ENCODE measurements at regions not wholly inside any gene's neighbourhood (a gene's known extent, or its start where the extent isn't known, plus 50 kb on each side); places are given as distances from the start of the nearest gene placed in this dataset.
"Not testable (repeated sequence)": the region's sequence is repeated elsewhere in the genome, so short reads cannot be mapped to it uniquely, and the experiment has no call there.

DNA sequence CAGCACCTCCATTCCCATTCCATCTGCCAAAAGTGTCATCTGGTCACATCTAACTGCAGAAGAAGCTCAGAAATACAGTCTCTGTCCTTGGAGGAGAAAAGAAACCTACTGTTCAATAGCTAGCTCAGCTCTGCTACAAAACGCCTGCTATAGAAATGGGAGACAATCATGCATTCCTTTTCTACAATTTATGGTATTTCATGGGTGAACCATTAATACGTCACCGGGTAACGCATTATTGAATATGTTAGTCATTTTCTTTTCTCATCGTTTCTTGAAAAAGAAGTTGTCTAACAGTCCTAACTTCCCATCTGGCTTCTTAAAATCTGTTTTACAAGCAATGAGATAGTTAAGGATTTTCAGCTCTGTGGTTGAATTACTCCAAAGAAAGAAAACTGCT, 496.7 kb upstream of the RBFOX1 start:
- no peak for DNase-seq

DNA sequence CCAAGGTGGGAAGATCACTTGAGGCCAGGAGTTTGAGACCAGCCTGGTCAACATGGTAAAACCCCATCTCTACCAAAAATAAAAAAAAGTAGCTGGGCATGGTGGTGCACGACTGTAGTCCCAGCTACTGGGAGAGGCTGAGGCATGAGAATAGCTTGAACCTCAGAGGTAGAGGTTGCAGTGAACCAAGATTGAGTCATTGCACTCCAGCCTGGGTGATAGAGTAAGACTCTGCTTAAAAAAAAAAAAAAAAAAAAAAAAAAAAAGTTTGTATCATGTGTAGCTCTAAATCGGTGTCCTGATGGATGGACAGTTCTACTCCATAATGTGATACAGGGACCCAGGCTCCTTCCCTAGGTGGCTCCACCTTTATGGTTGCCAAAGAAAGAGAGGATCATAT, 497.1 kb upstream of the RBFOX1 start:
- no peak for DNase-seq

DNA sequence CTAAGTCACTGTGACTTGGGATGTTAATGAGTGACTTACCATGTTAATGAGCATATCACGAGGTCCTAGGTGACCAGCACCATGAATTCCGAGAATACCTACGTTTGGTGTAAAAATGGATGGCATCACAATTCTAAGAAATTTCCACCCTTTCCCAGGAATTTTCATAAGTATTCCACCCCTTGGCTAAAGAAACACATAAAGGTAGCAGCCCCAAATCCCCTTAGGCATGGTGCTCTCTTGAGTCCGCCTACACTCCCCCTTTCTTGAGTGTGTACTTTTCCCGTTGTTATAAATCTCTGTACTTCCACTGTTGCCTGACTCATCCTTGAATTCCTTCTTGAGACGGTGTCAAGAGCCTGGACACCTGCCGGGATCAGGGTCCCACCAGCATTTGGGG, 504.0 kb upstream of the RBFOX1 start:
- DNase-seq = no peak

DNA sequence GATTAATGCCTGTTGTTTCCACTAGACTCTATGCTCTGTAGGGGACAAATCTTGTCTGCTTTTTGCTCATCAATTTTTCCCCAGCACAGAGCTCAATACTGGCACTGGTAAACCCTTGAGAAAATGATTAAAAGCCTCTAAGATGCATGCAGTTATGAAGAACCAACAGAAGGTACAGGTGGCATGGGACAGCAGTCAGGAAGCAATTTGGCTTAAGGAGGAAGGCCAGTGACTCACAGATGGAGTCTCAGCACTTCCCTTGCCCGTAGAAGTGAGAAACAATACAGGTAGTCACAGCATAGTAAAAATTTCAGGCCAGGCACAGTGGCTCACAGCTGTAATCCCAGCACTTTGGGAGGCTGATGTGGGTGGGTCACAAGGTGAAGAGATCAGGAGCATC, 504.7 kb upstream of the RBFOX1 start:
- DNase-seq = no peak

DNA sequence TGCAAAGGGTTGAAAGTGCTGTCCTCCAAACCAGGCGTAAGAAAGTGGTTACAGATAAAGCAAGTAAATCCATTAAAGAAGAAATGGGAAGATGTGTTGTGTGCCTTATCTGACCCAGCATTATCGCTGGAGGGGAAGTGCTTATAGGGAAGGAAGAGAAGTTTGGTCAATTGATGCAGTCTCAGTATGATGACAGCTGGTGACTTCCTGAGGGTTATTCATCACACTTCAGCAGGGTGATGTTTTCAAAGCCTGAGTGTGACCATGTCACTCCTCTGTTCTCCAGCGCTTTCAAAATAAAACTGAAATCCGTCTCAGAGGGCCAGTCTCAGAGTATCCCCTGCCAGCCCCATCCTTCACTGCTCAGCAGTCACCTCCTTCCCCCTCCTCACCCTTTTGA, 505.4 kb upstream of the RBFOX1 start:
- DNase-seq = no peak

DNA sequence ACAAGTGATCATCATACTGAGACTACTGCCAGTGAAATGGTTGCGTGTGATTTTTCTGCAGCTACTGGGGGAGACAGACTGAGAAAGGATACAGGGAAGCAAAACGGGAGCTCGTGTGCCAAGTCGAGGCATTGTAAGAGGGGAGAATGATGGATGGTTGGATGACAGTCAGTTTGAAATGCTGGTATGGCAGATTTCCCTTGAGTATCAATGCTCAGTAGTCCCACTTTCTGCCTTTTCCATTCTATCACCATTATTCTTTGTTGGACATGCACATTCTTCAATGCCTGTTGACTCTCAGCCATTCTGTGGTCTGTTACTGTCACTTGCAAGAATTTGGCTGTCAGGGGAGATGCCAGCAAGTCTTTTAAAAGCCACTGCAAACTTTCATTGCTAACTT, 510.6 kb upstream of the RBFOX1 start:
- no peak for DNase-seq

DNA sequence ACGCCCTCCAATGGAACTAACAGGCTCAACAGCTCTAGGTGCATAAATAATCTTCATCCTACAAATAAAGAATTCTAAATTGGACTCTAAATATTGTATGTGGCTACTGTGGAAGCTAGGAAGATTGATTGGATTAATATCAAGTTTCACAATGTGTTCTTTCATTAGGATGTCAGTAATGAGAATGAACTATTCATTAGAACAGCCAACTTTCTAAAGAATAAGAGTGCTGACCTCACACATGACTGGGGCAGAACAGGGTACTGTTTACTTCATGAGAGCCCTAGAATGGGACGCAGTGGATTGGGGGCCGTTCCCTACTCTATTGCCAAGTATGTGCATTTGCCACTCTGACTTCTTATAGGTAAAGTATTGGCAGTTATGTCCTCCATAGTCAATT, 528.2 kb upstream of the RBFOX1 start:
- no peak for DNase-seq

DNA sequence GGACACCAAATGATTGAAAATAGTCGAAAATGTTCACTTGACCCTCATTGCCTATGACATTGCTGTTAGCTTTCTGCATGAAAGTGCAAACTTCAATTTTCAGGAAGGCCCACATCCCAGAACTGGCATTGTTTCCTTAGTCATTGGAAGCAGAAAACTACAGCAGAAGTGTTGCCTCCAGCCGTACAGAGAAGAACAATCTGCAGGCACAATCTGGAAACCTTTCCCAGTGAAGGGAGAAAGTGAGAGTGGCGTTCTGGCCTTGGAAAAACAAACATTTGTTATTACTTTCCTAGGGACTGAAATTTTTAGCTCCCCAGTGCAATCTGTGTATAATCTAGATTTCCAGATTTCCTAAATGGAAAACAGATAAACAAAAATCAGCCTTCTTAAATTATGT, 529.5 kb upstream of the RBFOX1 start:
- no peak for DNase-seq

DNA sequence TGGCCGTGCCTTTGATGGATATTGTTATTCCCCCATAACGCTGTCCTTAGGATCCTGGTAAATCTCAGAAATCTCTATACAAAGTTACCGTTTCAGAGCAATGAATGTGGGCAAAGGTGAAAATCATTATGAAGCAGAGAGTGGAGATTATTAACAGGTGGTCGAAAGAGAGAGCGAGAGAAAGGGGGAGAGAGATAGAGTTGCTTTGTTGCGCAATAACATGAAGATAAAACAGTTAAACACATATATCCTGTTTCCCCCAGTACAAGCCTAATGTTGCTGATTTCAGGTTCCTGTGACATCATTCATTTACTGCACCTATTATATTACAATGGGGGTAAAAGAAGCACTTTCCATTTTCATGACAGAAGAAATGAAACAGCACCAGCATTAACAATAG, 535.4 kb upstream of the RBFOX1 start:
- no peak for DNase-seq

DNA sequence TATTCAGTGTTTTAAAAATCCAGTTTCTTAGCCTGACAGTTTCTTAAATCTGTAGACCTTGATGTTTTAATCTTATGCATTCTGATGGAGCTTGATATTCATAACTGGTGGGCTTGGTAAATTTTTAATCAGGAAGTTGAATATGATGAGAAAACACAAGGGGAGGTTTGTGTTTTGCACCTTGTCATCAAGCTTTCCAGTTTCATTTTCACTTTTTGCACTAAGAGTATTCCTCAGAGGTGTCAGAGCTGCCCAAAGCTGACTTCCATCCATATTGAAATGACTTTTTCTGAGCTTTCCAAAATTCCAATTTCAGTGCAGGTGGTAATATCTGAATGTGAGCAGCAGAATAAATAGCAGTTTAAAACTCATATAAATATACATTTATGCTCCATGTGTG, 555.0 kb upstream of the RBFOX1 start:
- DNase-seq = no peak

DNA sequence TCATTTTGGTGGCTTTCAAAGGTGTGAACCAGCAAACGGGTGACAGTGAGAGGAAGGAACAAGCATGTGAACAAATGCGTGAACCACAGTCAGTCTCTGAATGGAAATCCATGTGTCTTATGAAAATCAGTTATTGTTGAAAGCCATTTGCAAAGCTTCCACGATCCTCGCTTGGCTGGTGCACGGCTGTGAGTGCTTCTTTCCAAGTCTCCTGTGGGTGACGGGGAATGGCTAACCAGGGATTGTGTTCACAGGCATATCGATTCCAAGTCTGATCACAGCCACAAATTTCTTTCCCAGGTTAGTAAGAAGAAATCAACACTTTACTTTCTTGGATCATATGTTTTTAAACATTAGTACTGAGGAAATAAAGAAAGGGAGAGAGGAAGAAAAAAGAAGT, 556.9 kb upstream of the RBFOX1 start:
- no peak for DNase-seq

DNA sequence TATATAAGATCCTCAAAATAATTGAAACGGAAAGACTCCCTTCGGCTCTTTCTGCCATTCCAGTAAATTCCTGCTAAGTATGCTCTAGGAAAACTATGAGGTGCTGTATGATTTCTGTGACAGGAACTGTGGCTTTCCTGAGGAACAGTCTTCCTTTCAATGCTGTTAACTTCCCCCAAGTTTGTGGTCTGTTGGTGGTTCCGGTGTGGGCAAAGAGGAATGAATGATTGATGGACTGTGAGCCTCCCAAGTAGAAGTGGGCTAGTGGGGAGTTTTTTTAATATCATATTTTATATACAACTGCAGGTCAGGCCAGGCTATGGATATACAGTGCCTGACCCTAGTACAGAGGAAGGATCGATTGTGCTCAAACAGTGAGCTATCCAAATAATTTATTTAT, 560.7 kb upstream of the RBFOX1 start:
- no peak for DNase-seq

DNA sequence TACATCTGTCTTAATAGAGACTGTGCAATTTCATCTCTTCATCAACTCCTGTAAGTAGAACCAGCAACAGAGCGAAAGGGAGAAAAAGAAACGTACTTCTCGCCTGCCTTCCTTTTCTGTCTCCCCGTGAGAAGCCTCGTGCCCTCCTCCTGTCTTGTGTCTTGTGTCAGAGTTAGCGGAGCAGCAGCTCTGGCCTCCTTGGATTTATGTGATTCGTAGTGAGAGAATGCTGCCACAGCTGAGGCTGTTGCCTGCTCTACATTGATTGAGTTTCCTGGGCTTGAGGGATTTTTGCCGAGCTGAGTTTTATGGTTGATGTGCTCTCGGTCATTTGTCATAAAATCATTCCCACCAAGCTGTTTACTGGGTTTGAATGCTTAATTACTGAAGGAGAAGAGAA, 579.1 kb upstream of the RBFOX1 start:
- no peak for DNase-seq

DNA sequence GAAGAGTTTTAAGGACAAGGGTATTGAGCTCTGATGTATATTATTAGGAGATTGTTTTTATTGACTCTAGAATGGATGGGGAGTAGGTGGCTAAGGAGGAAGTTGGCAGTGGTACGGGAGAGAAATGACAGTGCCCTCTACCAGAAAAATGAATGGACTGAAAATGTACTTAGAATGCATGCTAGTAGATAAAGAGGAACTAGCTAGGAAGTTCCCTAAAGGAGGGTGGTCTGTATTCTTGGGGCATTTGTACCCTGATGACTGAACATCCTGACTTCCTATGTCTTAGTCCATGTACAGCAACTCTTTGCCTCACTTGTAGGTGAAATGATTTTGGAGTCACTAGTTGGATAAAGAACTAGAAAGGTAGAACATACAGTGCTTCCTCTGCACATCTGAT, 581.5 kb upstream of the RBFOX1 start:
- DNase-seq = no peak

DNA sequence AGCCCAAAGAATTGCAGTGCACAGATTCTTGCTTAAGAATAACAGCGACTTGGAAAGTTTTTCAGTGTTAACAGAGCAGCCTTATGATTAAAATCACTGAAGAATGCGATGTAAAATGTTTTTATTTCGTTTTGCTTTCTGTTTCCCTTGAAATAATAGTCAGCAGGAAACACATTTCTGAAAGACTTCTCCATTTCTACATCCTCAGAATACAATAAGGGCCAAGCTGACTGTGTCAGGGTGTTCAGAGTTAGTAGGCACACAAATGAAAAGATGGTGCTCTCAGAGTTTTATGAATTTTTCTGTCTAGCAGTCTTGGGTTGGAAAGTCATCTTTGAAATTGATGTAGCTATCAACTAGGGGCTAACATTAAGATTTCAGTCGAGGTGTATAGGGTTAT, 582.9 kb upstream of the RBFOX1 start:
- no peak for DNase-seq

DNA sequence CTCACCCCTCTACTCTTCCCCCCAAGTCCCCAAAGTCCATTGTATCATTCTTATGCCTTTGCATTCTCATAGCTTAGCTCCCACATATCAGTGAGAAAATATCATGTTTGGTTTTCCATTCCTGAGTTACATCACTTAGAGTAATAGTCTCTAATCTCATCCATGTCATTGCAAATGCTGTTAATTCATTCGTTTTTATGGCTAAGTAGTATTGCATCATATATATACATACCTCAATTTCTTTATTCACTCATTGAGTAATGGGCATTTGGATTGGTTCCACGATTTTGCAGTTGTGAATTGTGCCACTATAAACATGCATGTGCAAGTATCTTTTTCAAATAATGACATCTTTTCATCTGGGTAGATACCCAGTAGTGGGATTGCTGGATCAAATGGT, 596.3 kb upstream of the RBFOX1 start:
- not testable (repeated sequence) for DNase-seq

DNA sequence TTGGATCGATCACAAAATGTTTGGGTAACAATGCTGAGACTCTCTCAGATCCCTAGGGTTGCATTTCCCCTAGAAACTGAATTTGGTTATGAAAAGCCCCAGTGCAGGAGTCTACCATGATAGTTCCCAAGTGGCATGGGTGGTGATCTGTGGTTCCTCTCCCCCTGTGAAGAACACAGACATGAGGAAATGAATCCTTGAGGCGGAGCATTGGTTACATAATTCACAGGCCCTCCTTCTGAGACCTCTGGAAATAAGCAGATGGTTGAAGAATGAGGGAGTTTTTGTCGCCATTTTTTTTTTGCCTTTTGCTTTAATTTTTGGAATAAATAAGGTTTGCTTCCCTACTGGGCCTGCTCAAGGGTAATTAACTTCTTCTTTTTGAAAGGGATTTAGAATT, 597.0 kb upstream of the RBFOX1 start:
- no peak for DNase-seq

DNA sequence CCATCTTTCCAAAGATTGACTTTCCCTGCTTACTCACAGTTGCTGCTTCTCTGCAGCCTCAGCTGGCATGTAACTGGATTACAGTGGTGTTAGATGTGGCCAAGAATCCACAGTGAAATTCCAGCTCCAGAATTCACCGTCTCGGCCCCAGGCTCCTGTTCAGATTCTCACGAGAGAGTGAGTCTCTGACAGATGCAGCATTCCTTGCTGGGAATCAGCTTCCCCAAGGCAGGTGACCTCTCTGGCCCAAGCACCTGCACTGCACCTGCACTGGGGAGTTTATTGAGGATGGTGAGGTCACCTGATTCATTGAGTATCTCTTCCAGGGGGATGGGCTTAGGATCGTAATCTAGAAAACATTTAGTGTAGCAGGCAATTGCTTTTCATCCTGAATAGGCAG, 600.5 kb upstream of the RBFOX1 start:
- DNase-seq = no peak

DNA sequence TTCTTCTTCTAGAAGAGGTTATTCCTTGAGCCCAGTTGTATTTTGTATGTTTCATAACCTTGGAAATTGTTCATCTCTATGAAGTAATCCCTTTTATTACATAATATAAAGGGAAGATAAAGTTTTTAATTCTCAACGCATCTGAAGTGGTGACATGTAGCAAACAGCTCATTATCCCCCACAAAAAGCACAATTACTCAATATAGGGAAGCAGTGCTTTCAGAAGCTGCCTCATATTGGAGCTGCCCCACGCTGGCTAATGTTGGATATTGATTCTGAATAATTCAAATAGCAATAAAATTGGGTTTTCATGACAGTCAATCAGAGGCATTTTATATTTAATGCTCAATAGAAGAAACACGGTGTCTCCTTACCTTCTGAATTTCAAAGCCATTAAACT, 604.3 kb upstream of the RBFOX1 start:
- DNase-seq = no peak

DNA sequence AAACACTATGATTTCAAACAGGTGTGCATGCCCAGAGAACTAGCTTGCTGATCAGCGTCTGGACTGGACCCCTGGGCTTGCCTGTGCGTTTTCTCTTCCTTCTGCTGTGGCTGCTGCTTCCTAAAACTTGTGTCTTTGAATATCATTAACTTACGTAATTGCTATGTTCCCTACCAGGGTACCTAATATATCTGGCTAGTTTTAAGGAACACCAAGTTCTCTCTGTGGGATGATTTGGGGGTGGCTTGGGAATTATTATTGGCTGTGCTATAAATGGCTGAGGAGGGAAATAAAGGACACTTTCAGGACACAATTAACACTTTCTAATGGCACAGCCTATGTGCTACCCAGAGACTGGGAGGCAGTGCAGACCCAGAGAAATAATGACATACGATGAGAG, 606.0 kb upstream of the RBFOX1 start:
- no peak for DNase-seq

DNA sequence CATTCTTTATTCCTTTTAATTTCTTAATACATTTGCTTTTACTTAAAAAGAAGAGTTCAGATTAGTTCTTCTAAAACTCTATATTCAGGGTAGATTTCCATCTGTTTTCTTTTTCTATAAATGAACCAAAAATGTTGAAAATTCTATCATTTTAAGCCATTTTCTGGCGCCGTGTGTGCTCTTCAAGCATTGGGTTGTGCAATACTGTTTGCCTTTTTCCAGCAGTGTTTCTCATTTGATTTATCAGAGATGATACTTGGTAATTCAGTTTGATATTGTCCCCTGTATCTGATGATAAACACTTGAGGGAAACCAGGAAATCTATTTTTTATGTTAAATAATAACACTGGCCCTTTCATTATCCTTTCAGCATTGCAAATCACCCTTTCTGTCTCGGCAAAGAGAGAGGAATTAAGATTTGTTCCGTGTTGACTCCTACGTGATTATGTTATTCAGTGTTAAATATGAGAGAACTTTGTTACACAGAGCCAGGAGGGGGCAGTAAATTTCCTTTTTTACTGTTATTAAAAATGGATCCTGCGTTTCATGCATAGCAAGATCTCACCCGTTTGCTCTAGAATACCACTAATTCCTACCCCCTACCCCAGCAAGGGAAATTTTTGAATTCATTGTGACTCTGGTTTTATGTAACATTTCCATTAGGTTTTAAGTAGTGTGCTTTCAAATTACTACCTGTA, 606.9 kb upstream of the RBFOX1 start:
- no peak for DNase-seq

DNA sequence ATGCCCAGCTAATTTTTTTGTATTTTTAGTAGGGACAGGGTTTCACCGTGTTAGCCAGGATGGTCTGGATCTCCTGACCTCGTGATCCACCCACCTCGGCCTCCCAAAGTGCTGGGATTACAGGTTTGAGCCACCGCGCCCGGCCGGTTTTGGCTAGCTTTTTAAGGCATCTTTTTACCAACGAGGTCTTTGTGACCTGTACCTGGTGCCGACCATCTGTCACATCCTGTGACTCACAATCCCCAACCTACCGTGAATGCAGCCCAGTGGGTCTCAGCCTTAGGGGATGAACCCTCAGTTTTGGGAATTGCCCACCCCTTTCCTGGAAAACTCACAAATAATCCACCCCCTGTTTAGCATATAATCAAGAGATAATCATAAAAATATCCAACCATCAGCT, 607.4 kb upstream of the RBFOX1 start:
- not testable (repeated sequence) for DNase-seq

DNA sequence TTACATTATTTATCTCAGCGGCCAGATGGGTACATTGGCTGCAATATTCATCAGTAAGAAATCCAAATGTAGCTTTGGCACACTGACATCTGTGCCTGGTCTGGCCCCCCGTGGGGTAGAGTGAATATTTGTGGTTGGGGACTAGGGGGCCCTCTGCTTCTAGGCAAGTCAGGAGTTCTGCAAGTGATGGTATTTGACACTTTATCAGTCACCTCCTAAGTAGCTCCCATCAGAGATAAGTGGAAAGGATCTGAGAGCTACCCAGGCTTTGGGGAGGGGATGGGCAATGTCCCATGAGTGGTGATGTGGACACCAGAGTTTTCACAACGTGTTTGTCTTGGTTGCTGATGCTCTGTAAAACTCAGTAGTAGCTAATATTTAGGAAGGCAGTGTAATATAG, 609.9 kb upstream of the RBFOX1 start:
- DNase-seq = no peak

DNA sequence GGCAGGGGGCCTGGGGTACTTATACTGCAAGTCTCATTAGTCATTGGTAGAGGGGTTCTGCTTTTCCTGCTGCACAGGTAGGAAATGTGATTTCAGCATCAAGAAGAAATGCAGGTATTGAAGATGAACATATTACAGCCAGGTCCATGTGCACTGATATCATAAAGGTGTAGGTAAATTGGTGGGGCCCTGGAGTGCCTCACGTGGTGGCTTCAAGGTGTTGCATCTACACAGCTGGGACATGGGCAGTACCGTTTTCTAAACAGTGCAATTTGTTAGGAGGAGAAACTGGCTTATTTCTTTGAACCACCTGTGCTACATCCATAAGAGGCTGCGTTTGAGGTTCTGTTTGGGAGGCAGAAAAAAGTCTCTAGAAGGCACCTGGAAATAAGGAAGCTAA, 618.1 kb upstream of the RBFOX1 start:
- no peak for DNase-seq

DNA sequence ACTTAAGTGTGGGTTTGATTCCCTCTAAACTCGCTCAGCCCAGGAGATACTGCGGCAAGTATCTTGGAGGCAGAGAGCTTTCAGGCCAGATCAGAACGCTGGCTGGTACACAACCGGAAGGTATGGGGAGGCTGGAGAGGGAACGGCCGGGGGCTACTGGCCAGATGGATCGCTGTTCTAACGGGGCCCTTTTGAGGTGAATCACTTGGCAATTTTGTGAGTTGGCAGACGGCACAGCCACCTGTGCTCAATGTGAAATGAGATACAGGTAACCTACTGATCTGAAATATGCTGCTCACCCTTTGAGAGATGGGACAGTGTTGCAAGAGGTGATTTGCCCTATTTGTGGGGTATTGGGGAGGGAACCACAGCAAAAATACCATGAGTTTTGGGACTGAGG, 622.9 kb upstream of the RBFOX1 start:
- no peak for DNase-seq
